GM21447 (cell line): ENCODE measurements at regions not wholly inside any gene's neighbourhood (a gene's known extent, or its start where the extent isn't known, plus 50 kb on each side); places are given as distances from the start of the nearest gene placed in this dataset.
"Not testable (repeated sequence)": the region's sequence is repeated elsewhere in the genome, so short reads cannot be mapped to it uniquely, and the experiment has no call there.

ENCODE experiments used
- ATAC-seq: cut with Tn5 transposase; IDR thresholded peaks from one replicate; pipeline ENCODE4 v1.9.1; 2021; ENCODE audit not compliant: unreplicated experiment

DNA sequence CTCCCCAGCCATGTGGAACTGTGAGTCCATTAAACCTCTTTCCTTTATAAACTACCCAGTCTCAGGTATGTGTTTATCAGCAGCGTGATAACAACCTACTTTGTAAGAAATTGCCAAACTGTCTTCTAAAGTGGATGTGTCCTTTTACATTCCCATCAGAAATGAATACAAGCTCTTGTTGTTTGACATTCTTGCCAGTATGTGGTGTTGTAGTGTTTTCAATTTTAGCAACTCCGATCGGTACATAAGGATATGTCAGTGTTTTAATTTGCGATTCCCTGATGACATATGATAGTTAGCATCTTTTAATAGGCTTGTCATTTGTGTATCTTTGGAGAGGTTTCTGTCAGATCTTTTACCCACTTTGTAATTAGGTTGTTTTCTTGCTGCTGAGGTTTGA is 1156.3 kb upstream of the CRIM1 start:
- ATAC-seq, result no peak

- ATAC-seq, result no peak
These were observed 1169.6 kb upstream of the CRIM1 start for GRCh38 chr2:35185861-35186412.

DNA sequence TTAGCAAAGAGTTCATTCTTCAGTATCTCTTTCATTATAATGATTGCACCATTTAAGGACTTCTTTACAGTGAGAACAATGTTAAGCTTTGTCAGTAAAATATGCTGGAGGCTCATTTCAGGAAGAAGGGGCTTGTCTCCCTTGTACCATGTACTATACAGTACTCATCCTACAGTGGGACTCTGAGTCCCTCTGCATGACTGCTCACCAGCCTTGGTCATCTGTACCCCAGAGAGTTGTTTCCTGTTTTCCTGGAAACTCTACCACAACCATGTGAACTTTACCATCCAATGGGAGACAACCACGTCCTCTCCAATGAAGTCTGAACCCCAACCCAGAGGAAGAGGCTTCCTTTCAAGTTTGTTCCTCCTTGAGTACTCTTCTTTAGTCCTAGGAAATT is 1171.1 kb upstream of the CRIM1 start:
- ATAC-seq, result no peak

- ATAC-seq, result not testable (repeated sequence)
These were observed 1178.9 kb upstream of the CRIM1 start for GRCh38 chr2:35176726-35177125.

DNA sequence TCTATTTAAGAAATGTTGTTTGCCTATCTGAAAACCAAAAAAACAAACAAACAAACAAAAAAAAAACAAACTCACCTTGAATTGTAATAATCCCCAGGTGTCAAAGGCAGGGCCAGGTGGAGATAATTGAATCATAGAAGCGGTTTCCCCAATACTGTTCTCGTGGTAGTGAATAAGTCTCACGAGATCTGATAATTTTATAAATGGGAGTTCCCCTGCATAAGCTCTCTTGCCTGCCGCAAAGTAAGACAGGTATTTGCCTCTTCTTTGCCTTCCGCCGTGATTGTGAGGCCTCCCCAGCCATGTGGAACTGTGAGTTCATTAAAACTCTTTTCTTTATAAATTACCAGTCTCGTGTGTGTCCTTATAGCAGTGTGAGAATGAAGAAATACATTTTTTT is 1180.7 kb upstream of the CRIM1 start:
- ATAC-seq, result no peak

- ATAC-seq, result no peak
These were observed 1182.9 kb upstream of the CRIM1 start for GRCh38 chr2:35172687-35173086.

DNA sequence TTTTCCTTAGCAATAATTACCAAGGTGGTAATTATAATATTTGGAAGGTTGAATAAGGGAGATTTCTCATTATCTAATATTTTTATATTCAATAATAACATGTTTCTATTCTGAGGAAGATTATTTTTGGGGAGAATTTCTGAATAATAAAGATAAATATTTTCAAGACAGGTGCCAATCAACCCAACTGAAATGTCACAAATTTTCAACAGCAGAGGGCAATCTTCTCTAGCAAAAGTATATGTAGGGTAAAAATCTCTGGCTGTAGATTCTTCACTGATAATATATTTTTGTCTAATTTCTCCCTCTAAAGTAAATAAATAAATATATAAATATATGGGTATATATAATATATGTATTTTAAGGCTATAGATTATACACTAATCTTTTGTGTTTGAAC is 1187.2 kb upstream of the CRIM1 start:
- no peak for ATAC-seq

DNA sequence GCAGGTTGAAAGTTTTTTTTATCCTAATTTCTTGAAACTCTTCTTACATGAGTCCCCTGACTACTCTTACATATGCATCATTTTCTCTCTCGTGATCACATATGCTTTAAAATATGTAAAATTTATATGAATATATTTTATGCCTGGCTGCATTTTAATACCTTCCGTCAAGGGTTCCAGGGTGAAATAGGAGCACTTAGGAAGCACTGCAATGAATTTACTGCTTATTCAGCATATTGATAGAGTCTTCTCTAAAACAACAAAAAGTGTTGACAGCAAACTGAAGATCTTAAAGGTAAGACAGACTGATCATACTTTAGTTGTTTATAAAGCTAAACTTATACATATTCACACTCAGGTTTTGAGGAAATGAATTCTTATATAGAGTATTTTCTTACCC is 1191.6 kb upstream of the CRIM1 start:
- no peak for ATAC-seq

DNA sequence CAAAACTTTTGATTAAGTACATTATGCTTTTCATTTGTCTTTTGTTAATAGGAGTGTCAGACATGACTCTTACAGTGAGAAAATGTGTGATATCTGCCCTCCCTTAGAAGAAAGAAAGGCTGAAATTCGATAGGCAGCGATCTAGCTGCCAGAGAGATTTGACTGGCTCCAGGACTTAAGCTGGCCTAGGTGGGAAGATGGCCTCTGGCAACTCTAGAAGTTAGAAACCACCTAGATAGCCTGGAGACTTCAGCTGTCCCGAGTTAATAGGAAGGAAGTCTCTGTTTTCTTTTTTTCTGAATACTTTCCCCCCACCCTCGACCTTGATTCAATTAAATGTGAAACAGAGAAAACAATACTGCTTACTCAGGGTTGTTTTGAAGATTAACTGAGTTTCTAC is 1194.7 kb upstream of the CRIM1 start:
- no peak for ATAC-seq

- no peak for ATAC-seq
These were observed 1229.7 kb upstream of the CRIM1 start for GRCh38 chr2:35125871-35126270.

DNA sequence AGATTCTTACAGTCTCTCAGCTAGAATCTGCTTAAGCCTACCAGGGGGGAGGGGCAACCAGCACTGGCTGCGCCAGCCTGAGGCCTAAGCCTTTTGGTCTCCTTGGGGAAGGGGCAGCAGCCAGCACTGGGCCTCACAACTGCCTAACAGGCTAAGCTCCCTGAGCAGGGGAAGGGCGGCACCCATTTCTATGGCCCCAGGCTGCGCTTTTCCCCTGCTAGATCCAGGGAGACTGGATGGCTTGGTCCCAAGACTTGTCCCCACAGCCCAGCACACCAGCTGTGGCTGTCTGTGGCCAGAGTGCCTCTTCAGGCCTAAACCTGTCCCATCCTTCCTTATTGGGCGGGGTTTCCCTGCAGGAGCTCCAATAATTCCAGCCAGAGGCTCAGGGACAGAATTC is 1230.3 kb upstream of the CRIM1 start:
- no peak for ATAC-seq

DNA sequence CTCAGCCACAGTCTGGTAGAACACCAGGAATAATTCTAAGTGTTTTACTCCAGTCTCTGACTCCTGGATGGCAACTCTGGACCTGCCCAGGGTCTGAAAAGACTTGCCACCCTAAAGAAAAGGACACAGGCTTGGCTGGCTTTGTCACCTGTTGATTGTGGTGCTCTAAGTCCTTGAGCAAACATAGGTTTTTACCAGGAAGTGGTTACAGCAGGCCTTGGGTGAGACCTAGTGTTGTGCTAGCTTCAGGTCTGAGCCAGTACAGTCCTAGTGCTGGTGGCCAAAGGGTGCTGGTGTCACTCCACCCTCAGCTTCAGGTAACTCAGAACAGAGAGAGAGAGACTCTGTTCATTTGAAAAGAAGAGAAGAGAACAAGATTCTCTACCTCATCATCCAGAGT is 1239.4 kb upstream of the CRIM1 start:
- no peak for ATAC-seq

DNA sequence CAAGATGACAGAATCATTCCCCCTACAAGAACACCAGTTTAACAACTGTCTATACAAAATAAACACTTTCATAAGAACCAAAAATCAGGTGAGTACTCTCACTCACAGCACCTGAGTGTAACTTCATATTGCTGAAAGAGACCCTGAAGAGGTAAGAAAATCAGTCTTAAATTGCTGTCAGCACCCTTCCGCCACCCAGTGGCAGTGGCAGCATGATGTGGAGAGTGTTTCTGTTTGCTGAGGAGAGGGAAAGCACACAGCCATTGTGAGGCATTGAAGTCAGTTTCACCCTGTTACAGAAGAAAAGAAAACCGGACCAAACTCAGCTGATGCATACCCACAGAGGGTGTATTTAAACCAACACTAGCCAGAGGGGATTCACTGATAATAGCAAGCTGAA is 1240.8 kb upstream of the CRIM1 start:
- ATAC-seq, result no peak

GRCh38 chr2:35112367-35112766 is 1243.2 kb upstream of the CRIM1 start:
- ATAC-seq, result not testable (repeated sequence)

DNA sequence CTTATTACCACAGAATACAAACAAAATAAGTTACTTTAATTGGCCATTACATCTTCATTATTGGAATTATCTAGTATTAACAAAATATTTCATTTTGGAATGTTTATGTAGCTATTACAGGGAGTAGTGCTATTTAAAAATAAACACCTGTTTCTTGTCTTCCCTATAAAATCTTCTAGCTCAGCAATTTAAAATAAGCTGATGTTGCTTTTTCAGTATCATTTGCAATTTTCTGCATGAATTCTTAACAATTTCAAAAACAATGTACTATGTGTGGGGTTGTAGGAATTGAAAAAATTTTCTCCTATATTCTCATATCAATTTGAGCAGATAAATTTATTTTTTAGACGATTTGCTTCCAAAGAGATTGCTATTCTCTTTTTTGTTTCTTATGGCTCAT is 1251.3 kb upstream of the CRIM1 start:
- no peak for ATAC-seq

- ATAC-seq, result no peak
These were observed 1256.2 kb upstream of the CRIM1 start for GRCh38 chr2:35099342-35099741.

DNA sequence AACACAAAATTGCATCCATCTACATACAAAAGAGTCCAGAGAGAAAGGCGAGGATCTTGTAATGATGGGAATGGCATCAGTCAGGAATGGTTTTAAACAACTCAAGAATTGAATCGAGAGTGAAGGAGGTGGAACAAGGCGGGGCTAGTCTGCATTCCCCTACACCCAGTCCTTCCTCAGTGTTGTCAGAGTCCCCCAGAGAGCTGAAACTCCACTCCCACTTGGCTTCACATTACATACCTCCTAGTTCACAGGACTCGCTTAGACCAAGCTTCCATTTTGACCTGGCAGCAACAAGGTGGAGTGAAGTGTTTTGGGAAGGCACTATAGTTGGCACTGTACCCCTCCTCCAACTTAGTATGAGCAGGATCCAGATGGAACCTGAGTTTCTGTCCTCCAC is 1273.5 kb upstream of the CRIM1 start:
- ATAC-seq, result no peak

GRCh38 chr2:35081622-35082015 is 1274.0 kb upstream of the CRIM1 start:
- no peak for ATAC-seq

- no peak for ATAC-seq
These were observed 1274.5 kb upstream of the CRIM1 start for GRCh38 chr2:35081001-35081621.

GRCh38 chr2:35080231-35080910 is 1275.2 kb upstream of the CRIM1 start:
- ATAC-seq, result no peak

DNA sequence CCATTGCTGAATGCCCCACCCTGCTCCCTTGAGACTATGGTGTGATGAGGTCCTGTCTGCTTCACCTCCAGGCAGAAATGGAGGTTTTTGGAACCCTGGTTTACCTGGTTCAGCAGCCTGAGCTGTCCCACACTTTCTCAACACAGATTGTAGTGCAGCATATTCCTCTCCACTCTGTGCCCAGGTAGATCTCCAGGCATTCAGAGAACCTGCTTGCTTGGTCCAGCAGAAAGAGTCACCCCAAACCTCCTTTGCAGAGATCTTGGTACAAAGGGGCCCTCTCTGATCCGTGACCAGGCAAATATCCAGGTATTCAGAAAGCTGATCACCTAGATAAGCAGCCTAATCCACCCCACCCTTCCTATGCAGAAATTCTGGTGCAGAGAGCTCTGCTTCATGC is 1288.2 kb upstream of the CRIM1 start:
- no peak for ATAC-seq

DNA sequence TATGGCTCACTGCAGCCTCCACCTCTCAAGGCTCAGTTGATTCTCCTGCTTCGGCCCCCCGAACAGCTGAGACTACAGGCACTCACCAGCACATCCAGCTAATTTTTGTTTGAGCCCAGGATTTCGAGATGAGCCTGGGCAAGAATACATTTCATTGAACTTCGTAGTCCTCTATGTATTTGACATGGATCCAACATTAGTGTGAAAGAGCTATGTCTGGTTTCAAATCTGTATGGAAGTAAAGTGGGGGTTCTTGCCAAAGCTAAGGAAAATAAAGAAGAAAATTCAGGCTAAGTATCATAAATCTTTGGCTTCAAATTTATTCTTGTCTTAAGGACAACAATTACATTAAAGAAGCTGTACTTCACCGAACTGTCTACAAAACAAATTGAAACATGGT is 1291.7 kb upstream of the CRIM1 start:
- ATAC-seq, result no peak

GRCh38 chr2:35035883-35036282 is 1319.7 kb upstream of the CRIM1 start:
- no peak for ATAC-seq
